ENCODE measurements at regions not wholly inside any gene's neighbourhood (a gene's known extent, or its start where the extent isn't known, plus 50 kb on each side); places are given as distances from the start of the nearest gene placed in this dataset.

- 59% methylated on average over 2 of the region's 2 CpGs for WGBS
- no peak for DNase-seq (ENCODE audit: low spot score)
- H3K36me3 ChIP-seq, result no peaks in the 10 kb centered on the region
- H3K9me3 ChIP-seq, result no peaks in the 10 kb centered on the region
- intact Hi-C loops (cut with DNase I), result no loop called here
- no peaks in the 10 kb centered on the region for H3K4me1 ChIP-seq (replicated peaks)
- H3K27me3 ChIP-seq (replicated peaks; ENCODE audit: insufficient read depth), result no peaks in the 10 kb centered on the region
- H3K27ac ChIP-seq, result no peak overlapping the region
- H3K4me3 ChIP-seq, result no peak overlapping the region
- TF ChIP-seq POLR2AphosphoS5 (IDR thresholded peaks at IDR 0.05) (no peak), POLR2A (IDR thresholded peaks at IDR 0.05) (no peak), CTCF (IDR thresholded peaks at IDR 0.05) (no peak)
These were observed 337.9 kb upstream of the GRM7 start for GRCh38 chr3:6523043-6523442.

- Histone ChIP-seq H3K27me3 (replicated peaks; ENCODE audit: insufficient read depth) (no peaks in the 10 kb centered on the region), H3K36me3 (no peaks in the 10 kb centered on the region), H3K4me1 (replicated peaks) (no peaks in the 10 kb centered on the region), H3K4me3 (no peak overlapping the region), H3K27ac (no peak overlapping the region), H3K9me3 (no peaks in the 10 kb centered on the region)
- 72% methylated on average over 1 of the region's 1 CpG for WGBS
- DNase-seq (ENCODE audit: low spot score), result no peak
- intact Hi-C loops (cut with DNase I), result no loop called here
- TF ChIP-seq POLR2AphosphoS5 (IDR thresholded peaks at IDR 0.05) (no peak), POLR2A (IDR thresholded peaks at IDR 0.05) (no peak), CTCF (IDR thresholded peaks at IDR 0.05) (no peak)
These were observed 336.4 kb upstream of the GRM7 start for GRCh38 chr3:6524479-6524878.

- intact Hi-C loops (cut with DNase I), result no loop called here
- Histone ChIP-seq H3K9me3 (no peaks in the 10 kb centered on the region), H3K36me3 (no peaks in the 10 kb centered on the region), H3K27ac (no peak overlapping the region), H3K4me1 (replicated peaks) (no peaks in the 10 kb centered on the region), H3K4me3 (no peak overlapping the region), H3K27me3 (replicated peaks; ENCODE audit: insufficient read depth) (no peaks in the 10 kb centered on the region)
- 92% methylated on average over 8 of the region's 8 CpGs for WGBS
- no peak for TF ChIP-seq CTCF (IDR thresholded peaks at IDR 0.05)
- no peak for TF ChIP-seq POLR2A (IDR thresholded peaks at IDR 0.05)
- no peak for TF ChIP-seq POLR2AphosphoS5 (IDR thresholded peaks at IDR 0.05)
- no peak for DNase-seq (ENCODE audit: low spot score)
These were observed 334.6 kb upstream of the GRM7 start for GRCh38 chr3:6526321-6526720.

GRCh38 chr3:6526861-6527260 lies 334.1 kb upstream of the GRM7 start:
- Histone ChIP-seq H3K27me3 (replicated peaks; ENCODE audit: insufficient read depth) (no peaks in the 10 kb centered on the region), H3K4me3 (no peak overlapping the region), H3K9me3 (no peaks in the 10 kb centered on the region), H3K27ac (no peak overlapping the region), H3K36me3 (no peaks in the 10 kb centered on the region), H3K4me1 (replicated peaks) (no peaks in the 10 kb centered on the region)
- DNase-seq (ENCODE audit: low spot score), result no peak
- TF ChIP-seq CTCF (IDR thresholded peaks at IDR 0.05) (no peak), POLR2A (IDR thresholded peaks at IDR 0.05) (no peak), POLR2AphosphoS5 (IDR thresholded peaks at IDR 0.05) (no peak)
- 49% methylated on average over 2 of the region's 2 CpGs for WGBS
- intact Hi-C loops (cut with DNase I), result no loop called here

- H3K27ac ChIP-seq, result no peak overlapping the region
- H3K4me1 ChIP-seq (replicated peaks), result no peaks in the 10 kb centered on the region
- no peaks in the 10 kb centered on the region for H3K27me3 ChIP-seq (replicated peaks; ENCODE audit: insufficient read depth)
- DNase-seq (ENCODE audit: low spot score), result no peak
- H3K4me3 ChIP-seq, result no peak overlapping the region
- H3K36me3 ChIP-seq, result no peaks in the 10 kb centered on the region
- H3K9me3 ChIP-seq, result no peaks in the 10 kb centered on the region
- intact Hi-C loops (cut with DNase I), result no loop called here
- TF ChIP-seq POLR2AphosphoS5 (IDR thresholded peaks at IDR 0.05), result no peak
- no peak for TF ChIP-seq CTCF (IDR thresholded peaks at IDR 0.05)
- no peak for TF ChIP-seq POLR2A (IDR thresholded peaks at IDR 0.05)
These were observed 332.0 kb upstream of the GRM7 start for GRCh38 chr3:6528951-6529350.

All from prostate gland (tissue), 2 donors.